CD4-positive, alpha-beta T cell (primary cell): ENCODE measurements at regions not wholly inside any gene's neighbourhood (a gene's known extent, or its start where the extent isn't known, plus 50 kb on each side); places are given as distances from the start of the nearest gene placed in this dataset.

Experiments
- ATAC-seq: fragments of 200-7000 bp; cut with Tn5 transposase; one replicate; pipeline ENCODE4 v1.10.0; 2022; ENCODE audit warnings: mild to moderate bottlenecking; ENCODE audit not compliant: poor library complexity
- CTCF ChIA-PET: fragments of 350-600 bp; sonication (Branson Sonifier 250); formaldehyde crosslinking; loops from one replicate; lab custom pipeline; 2021; ENCODE audit warnings: antibody characterized with exemption, inconsistent platforms; lab: Charles Lee
- POLR2A ChIA-PET: fragments of 350-600 bp; sonication (Branson Sonifier 250); formaldehyde crosslinking; loops from one replicate; lab custom pipeline; 2021; ENCODE audit warnings: antibody characterized with exemption, inconsistent platforms; lab: Charles Lee
- DNase-seq, 14 experiments: peaks; one replicate each; pipeline ENCODE4 v3.0.0-alpha.2; 2013 to 2020; ENCODE audit warnings: mixed read lengths in 2 of 14
- H3K27ac ChIP-seq, 2 donors: one replicate each; pipeline versions ENCODE4 v1.5.1 to v1.7.0; 2013; ENCODE audit warnings: low read length in 2 of 2, low read depth in 1 of 2, mild to moderate bottlenecking in 1 of 2
- H3K27me3 ChIP-seq, 2 experiments: 1 replicate in 1 of 2; 2 replicates in 1 of 2; pipeline versions ENCODE4 v1.6.1 to v1.7.0; 2013; ENCODE audit warnings: low read length in 2 of 2, control low read depth in 1 of 2, mild to moderate bottlenecking in 1 of 2, moderate library complexity in 1 of 2; ENCODE audit not compliant: insufficient read depth in 2 of 2, control insufficient read depth in 1 of 2
- H3K36me3 ChIP-seq: one replicate; pipeline ENCODE4 v1.6.1; 2013; ENCODE audit warnings: low read length, control low read depth; ENCODE audit not compliant: insufficient read depth
- H3K4me1 ChIP-seq: one replicate; pipeline ENCODE4 v1.6.1; 2013; ENCODE audit warnings: low read length, control low read depth; ENCODE audit not compliant: insufficient read depth
- H3K4me3 ChIP-seq: one replicate; pipeline ENCODE4 v1.5.1; 2013; ENCODE audit warnings: mild to moderate bottlenecking, low read length, moderate library complexity
- H3K9me3 ChIP-seq, 2 experiments: 1 replicate in 1 of 2; 2 replicates in 1 of 2; pipeline versions ENCODE4 v1.6.1 to v1.7.0; 2013; ENCODE audit warnings: low read length in 2 of 2, mild to moderate bottlenecking in 2 of 2, control low read depth in 1 of 2, moderate library complexity in 1 of 2; ENCODE audit not compliant: control insufficient read depth in 1 of 2, insufficient read depth in 1 of 2
- H3K27ac Mint-ChIP-seq: one replicate; pipeline ENCODE4 v1.8.0; 2020; ENCODE audit warnings: mixed read lengths
- H3K27me3 Mint-ChIP-seq: one replicate; pipeline ENCODE4 v1.8.0; 2021; ENCODE audit warnings: mixed read lengths
- H3K36me3 Mint-ChIP-seq: one replicate; pipeline ENCODE4 v1.8.0; 2021; ENCODE audit warnings: low read depth, mixed read lengths
- H3K4me1 Mint-ChIP-seq: one replicate; pipeline ENCODE4 v1.8.0; 2021; ENCODE audit warnings: low read depth, mixed read lengths
- H3K4me3 Mint-ChIP-seq: one replicate; pipeline ENCODE4 v1.8.0; 2020; ENCODE audit warnings: mild to moderate bottlenecking, mixed read lengths
- H3K9me3 Mint-ChIP-seq: one replicate; pipeline ENCODE4 v1.8.0; 2020; ENCODE audit warnings: mixed read lengths
- CTCF ChIP-seq: fragments of 200-600 bp; IDR thresholded peaks from one replicate; pipeline ENCODE4 v1.8.0; 2022; ENCODE audit warnings: antibody characterized with exemption, mild to moderate bottlenecking
- intact Hi-C, 2 experiments: fragments of 100-400 bp; cut with DNase I in 1 of 2; cut with micrococcal nuclease in 1 of 2; formaldehyde crosslinking; loops; one replicate each; pipeline versions ENCODE4 v1.15.1 to v1.9.0; 2023 to 2025; cut with DNase I, micrococcal nuclease

DNA sequence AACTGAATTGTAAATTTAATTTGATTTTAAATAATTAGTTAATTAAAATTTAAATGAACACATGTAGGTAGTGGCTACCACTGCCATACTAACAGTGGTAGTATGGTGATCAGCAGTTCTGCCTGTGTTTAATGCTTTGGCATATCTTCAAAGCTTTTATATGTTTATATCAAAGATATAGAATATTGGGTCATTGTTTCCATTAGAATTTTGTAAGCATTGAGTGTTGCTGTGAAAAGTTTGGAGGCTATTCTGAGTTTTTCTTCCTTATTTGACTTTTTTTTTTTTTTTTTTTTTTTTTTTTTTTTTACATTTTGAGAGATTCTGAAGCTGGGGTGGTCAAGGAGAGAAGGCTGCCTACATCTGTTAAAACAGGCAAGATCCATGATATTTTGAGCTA is 134.2 kb downstream of the SPATA31D1 start:
- no peak for DNase-seq
- Histone ChIP-seq H3K4me3 (no peak overlapping the region), H3K36me3 (no peaks in the 10 kb centered on the region), H3K4me1 (no peaks in the 10 kb centered on the region), H3K9me3 (peaks cover 0 to 7% of the 10 kb centered on the region in 2 experiments), H3K27ac (no peak overlapping the region), H3K27me3 (no peaks in the 10 kb centered on the region)
- H3K27me3 Mint-ChIP-seq: no peaks in the 10 kb centered on the region
- CTCF ChIA-PET: no interaction called here
- intact Hi-C loops: no loop called here
- no peak overlapping the region for H3K4me3 Mint-ChIP-seq
- no peak for ATAC-seq
- H3K9me3 Mint-ChIP-seq: no peaks in the 10 kb centered on the region
- no peak overlapping the region for H3K27ac Mint-ChIP-seq
- POLR2A ChIA-PET: no interaction called here
- H3K36me3 Mint-ChIP-seq: no peaks in the 10 kb centered on the region
- TF ChIP-seq CTCF: no peak
- no peaks in the 10 kb centered on the region for H3K4me1 Mint-ChIP-seq

DNA sequence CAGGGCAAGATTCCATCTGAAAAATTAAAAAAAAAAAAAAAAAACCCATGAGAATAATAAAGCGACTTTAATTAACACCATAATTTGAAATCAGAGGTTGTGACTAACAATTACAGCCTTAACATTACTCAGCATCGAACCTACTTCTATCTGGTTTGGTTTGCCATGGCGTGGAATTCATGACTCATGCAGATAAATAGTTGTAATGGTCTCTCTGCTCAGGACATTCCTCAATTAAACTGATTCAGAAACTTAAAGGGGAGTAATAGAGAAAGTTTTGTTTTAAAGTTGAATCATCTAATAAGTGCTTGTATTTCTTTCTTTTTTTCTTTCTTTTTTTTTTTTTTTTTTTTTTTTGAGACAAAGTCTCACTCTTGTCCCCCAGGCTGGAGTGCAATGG is 135.5 kb downstream of the SPATA31D1 start:
- ChIA-PET CTCF (no interaction called here), POLR2A (no interaction called here)
- no peaks in the 10 kb centered on the region for H3K27me3 ChIP-seq
- DNase-seq (no peak), ATAC-seq (no peak)
- no peak for TF ChIP-seq CTCF
- no peaks in the 10 kb centered on the region for H3K4me1 ChIP-seq
- no peak overlapping the region for H3K4me3 Mint-ChIP-seq
- no peaks in the 10 kb centered on the region for H3K36me3 Mint-ChIP-seq
- H3K9me3 ChIP-seq: peaks cover 0 to 7% of the 10 kb centered on the region in 2 experiments
- H3K36me3 ChIP-seq: no peaks in the 10 kb centered on the region
- no peaks in the 10 kb centered on the region for H3K4me1 Mint-ChIP-seq
- H3K9me3 Mint-ChIP-seq: no peaks in the 10 kb centered on the region
- no peak overlapping the region for H3K4me3 ChIP-seq
- H3K27ac ChIP-seq: no peak overlapping the region
- intact Hi-C loops: no loop called here
- H3K27ac Mint-ChIP-seq: no peak overlapping the region
- no peaks in the 10 kb centered on the region for H3K27me3 Mint-ChIP-seq

- H3K4me1 ChIP-seq: no peaks in the 10 kb centered on the region
- no peaks in the 10 kb centered on the region for H3K27me3 ChIP-seq
- H3K4me1 Mint-ChIP-seq: no peaks in the 10 kb centered on the region
- ChIA-PET CTCF (no interaction called here), POLR2A (no interaction called here)
- intact Hi-C loops: no loop called here
- no peaks in the 10 kb centered on the region for H3K36me3 Mint-ChIP-seq
- no peak overlapping the region for H3K4me3 ChIP-seq
- TF ChIP-seq CTCF: no peak
- peaks cover 0 to 15% of the 10 kb centered on the region in 2 experiments for H3K9me3 ChIP-seq
- peaks cover 1% of the 10 kb centered on the region for H3K9me3 Mint-ChIP-seq
- H3K27me3 Mint-ChIP-seq: no peaks in the 10 kb centered on the region
- ATAC-seq: no peak
- DNase-seq: no peak
- H3K27ac ChIP-seq: no peak overlapping the region
- H3K36me3 ChIP-seq: no peaks in the 10 kb centered on the region
- no peak overlapping the region for H3K4me3 Mint-ChIP-seq
- H3K27ac Mint-ChIP-seq: no peak overlapping the region
These were observed 137.7 kb downstream of the SPATA31D1 start for GRCh38 chr9:82126256-82126655.
